ENCODE measurements at regions not wholly inside any gene's neighbourhood (a gene's known extent, or its start where the extent isn't known, plus 50 kb on each side); places are given as distances from the start of the nearest gene placed in this dataset.

- no peak for DNase-seq (ENCODE audit: extremely low spot score)
- H3K36me3 ChIP-seq (ENCODE audit: insufficient read depth): no peaks in the 10 kb centered on the region
- no peak overlapping the region for H3K4me3 ChIP-seq (ENCODE audit: low read depth, low read length)
- H3K27ac ChIP-seq (ENCODE audit: low read depth): no peak overlapping the region
- H3K4me1 ChIP-seq (ENCODE audit: insufficient read depth): no peaks in the 10 kb centered on the region
- WGBS: 80% methylated on average over 5 of the region's 5 CpGs
Observed at GRCh38 chr18:38453880-38454279, 888.3 kb upstream of the CELF4 start.

DNA sequence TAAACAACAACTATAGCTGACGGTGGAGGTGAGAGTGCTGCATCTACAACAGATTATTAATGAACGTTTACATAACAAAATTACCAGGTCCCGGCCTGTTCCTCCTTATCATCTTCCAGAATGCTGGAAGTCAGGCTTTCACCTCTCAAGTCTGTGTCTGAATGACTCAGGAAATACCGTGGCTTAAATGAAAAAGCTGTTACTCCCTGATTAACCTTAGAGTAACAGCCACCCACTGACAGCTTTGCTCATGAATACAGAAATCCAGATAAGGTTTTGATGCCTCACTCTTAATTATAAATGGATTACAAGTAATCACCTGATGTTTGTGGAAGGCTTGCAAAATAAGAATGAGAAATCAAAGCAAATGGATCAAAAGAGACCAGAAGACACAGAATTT is 885.3 kb upstream of the CELF4 start:
- DNase-seq (ENCODE audit: extremely low spot score): no peak
- 34% methylated on average over 4 of the region's 4 CpGs for WGBS
- Histone ChIP-seq H3K27ac (ENCODE audit: low read depth) (no peak overlapping the region), H3K36me3 (ENCODE audit: insufficient read depth) (no peaks in the 10 kb centered on the region), H3K4me1 (ENCODE audit: insufficient read depth) (no peaks in the 10 kb centered on the region), H3K4me3 (ENCODE audit: low read depth, low read length) (no peak overlapping the region)

DNA sequence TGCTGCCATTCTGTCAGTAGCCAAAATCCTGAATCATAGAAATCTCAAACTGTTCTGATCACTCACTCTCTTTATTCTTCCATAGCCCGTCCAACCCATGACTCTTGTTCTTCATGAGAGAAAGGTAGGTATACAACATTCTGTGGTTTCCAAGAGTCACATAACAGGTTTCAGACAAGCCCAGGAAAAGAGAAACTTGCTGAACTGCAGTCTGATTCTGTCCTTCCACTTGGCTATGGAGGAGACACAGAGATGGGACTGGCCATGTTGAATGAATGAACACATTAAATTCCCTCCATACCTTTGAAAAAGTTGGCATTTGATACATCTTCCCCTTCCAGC is 880.2 kb upstream of the CELF4 start:
- H3K27ac ChIP-seq (ENCODE audit: low read depth): no peak overlapping the region
- DNase-seq (ENCODE audit: extremely low spot score): no peak
- no peak overlapping the region for H3K4me3 ChIP-seq (ENCODE audit: low read depth, low read length)
- WGBS: 92% methylated on average over 1 of the region's 1 CpG
- H3K36me3 ChIP-seq (ENCODE audit: insufficient read depth): no peaks in the 10 kb centered on the region
- H3K4me1 ChIP-seq (ENCODE audit: insufficient read depth): no peaks in the 10 kb centered on the region

GRCh38 chr18:38444971-38445803 is 879.6 kb upstream of the CELF4 start:
- no peak overlapping the region for H3K27ac ChIP-seq (ENCODE audit: low read depth)
- no peaks in the 10 kb centered on the region for H3K4me1 ChIP-seq (ENCODE audit: insufficient read depth)
- DNase-seq (ENCODE audit: extremely low spot score): no peak
- 80% methylated on average over 7 of the region's 7 CpGs for WGBS
- H3K36me3 ChIP-seq (ENCODE audit: insufficient read depth): no peaks in the 10 kb centered on the region
- no peak overlapping the region for H3K4me3 ChIP-seq (ENCODE audit: low read depth, low read length)

DNA sequence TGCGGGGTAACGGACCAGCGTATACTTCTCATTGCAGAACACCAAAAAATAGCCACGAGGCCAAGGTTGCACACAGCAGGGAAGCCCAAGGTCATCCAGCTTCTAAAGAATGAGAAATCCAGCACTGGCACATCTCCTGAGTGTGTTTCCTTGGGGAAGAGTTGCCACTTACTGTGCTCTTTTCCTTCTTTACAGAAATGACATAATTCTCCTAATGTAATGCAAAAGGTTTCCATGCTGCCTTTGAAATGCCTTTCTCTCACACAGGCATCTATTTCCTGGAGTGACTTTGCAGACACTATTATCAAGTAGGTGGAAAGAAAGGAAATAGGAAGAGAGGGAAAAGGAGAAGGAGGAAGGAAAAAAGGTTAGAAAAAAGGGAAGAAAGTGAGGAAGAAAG is 862.1 kb upstream of the CELF4 start:
- Histone ChIP-seq H3K36me3 (ENCODE audit: insufficient read depth) (no peaks in the 10 kb centered on the region), H3K4me3 (ENCODE audit: low read depth, low read length) (no peak overlapping the region), H3K4me1 (ENCODE audit: insufficient read depth) (no peaks in the 10 kb centered on the region), H3K27ac (ENCODE audit: low read depth) (no peak overlapping the region)
- no peak for DNase-seq (ENCODE audit: extremely low spot score)
- WGBS: 86% methylated on average over 4 of the region's 4 CpGs

DNA sequence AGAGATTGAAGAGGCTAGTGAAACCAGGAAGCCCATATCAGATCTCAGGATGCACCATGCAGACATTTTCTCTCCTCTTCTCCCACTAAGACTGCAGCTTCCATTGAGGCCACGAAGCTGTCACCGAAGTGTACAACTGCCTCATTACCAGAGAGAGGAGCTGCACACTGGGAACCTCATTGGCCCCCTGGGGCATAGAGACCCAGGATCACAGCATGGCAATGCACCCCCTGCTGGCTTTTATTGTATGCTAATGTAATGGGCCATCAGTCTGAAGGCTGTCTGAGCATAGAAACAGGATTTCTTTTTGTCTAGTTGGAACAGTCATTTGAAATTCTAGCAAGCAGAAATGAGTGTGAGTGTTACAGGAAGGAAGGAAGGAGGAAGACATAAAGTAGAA is 861.6 kb upstream of the CELF4 start:
- no peaks in the 10 kb centered on the region for H3K36me3 ChIP-seq (ENCODE audit: insufficient read depth)
- no peak for DNase-seq (ENCODE audit: extremely low spot score)
- no peak overlapping the region for H3K4me3 ChIP-seq (ENCODE audit: low read depth, low read length)
- H3K27ac ChIP-seq (ENCODE audit: low read depth): no peak overlapping the region
- H3K4me1 ChIP-seq (ENCODE audit: insufficient read depth): no peaks in the 10 kb centered on the region
- 92% methylated on average over 2 of the region's 2 CpGs for WGBS

GRCh38 chr18:38421872-38422615 is 856.4 kb upstream of the CELF4 start:
- Histone ChIP-seq H3K36me3 (ENCODE audit: insufficient read depth) (no peaks in the 10 kb centered on the region), H3K27ac (ENCODE audit: low read depth) (no peak overlapping the region), H3K4me1 (ENCODE audit: insufficient read depth) (no peaks in the 10 kb centered on the region), H3K4me3 (ENCODE audit: low read depth, low read length) (no peak overlapping the region)
- no peak for DNase-seq (ENCODE audit: extremely low spot score)
- 89% methylated on average over 6 of the region's 6 CpGs for WGBS

DNA sequence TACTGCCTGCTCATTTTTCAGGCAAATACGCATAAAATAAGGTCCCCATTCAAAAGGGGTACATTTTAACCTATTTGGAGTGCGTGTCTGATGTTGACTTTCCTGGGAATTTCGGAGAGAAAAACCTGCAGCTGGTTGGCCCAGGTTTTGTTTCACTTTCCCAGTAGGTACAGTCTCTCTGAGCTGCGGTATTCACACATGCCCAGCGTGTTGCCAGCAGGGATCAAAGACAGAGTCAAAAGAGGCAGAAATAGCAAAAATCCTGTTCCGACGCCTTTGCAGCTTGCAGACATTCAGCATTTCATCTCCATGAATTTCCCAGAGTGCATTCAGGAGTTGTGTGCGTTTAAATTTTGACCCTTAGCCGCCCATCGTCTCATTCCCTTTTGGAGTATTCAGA is 855.4 kb upstream of the CELF4 start:
- H3K4me3 ChIP-seq (ENCODE audit: low read depth, low read length): no peak overlapping the region
- no peak for DNase-seq (ENCODE audit: extremely low spot score)
- no peaks in the 10 kb centered on the region for H3K4me1 ChIP-seq (ENCODE audit: insufficient read depth)
- no peak overlapping the region for H3K27ac ChIP-seq (ENCODE audit: low read depth)
- WGBS: 88% methylated on average over 10 of the region's 10 CpGs
- no peaks in the 10 kb centered on the region for H3K36me3 ChIP-seq (ENCODE audit: insufficient read depth)

GRCh38 chr18:38420611-38421010 is 855.0 kb upstream of the CELF4 start:
- DNase-seq (ENCODE audit: extremely low spot score): no peak
- 77% methylated on average over 3 of the region's 3 CpGs for WGBS
- Histone ChIP-seq H3K27ac (ENCODE audit: low read depth) (no peak overlapping the region), H3K4me3 (ENCODE audit: low read depth, low read length) (no peak overlapping the region), H3K36me3 (ENCODE audit: insufficient read depth) (no peaks in the 10 kb centered on the region), H3K4me1 (ENCODE audit: insufficient read depth) (no peaks in the 10 kb centered on the region)

DNA sequence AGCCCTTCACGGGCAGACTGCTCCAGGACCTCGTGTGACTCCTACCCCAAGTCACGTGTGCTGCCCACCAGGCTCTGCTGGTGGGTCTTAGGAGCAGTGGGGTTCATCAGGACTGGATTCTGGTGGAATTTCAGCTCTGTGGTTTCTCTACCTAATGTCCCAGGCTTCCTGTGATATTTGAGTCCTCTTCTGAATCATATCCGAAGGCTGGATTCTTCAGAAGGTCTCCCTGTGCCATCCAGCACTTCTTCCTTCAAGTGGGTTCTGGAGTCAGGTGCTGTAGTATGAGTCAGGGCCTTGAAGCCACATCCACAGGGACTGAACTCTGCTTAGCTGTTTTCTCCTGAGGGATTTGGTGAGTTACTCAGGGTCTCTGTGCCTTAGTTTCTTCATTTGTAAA is 850.2 kb upstream of the CELF4 start:
- H3K4me3 ChIP-seq (ENCODE audit: low read depth, low read length): no peak overlapping the region
- H3K4me1 ChIP-seq (ENCODE audit: insufficient read depth): no peaks in the 10 kb centered on the region
- no peaks in the 10 kb centered on the region for H3K36me3 ChIP-seq (ENCODE audit: insufficient read depth)
- no peak for DNase-seq (ENCODE audit: extremely low spot score)
- no peak overlapping the region for H3K27ac ChIP-seq (ENCODE audit: low read depth)
- 88% methylated on average over 4 of the region's 4 CpGs for WGBS

DNA sequence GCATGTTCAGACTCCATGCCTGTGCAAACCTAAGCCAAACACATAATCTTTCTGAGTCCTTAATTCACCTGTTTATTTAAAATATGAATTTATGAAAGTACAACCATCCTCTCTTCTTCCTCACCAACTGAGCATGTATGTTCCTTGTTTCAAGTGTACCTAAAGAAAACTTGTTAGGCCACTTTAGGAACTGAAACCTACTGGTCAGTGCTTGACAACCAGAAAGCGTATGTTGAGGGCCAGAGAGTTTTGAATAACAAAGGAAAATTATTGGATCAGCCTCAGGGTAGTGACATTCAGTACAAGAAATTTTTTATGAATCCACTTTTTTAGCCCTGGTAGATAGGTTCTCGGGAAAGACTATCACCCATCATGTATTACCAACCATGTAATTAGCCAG is 847.6 kb upstream of the CELF4 start:
- no peaks in the 10 kb centered on the region for H3K36me3 ChIP-seq (ENCODE audit: insufficient read depth)
- 89% methylated on average over 2 of the region's 2 CpGs for WGBS
- H3K27ac ChIP-seq (ENCODE audit: low read depth): no peak overlapping the region
- no peaks in the 10 kb centered on the region for H3K4me1 ChIP-seq (ENCODE audit: insufficient read depth)
- no peak for DNase-seq (ENCODE audit: extremely low spot score)
- no peak overlapping the region for H3K4me3 ChIP-seq (ENCODE audit: low read depth, low read length)

- H3K4me3 ChIP-seq (ENCODE audit: low read depth, low read length): no peak overlapping the region
- H3K36me3 ChIP-seq (ENCODE audit: insufficient read depth): no peaks in the 10 kb centered on the region
- DNase-seq (ENCODE audit: extremely low spot score): no peak
- H3K27ac ChIP-seq (ENCODE audit: low read depth): no peak overlapping the region
- H3K4me1 ChIP-seq (ENCODE audit: insufficient read depth): no peaks in the 10 kb centered on the region
- WGBS: 73% methylated on average over 4 of the region's 4 CpGs
Observed at GRCh38 chr18:38406607-38407006, 841.0 kb upstream of the CELF4 start.

DNA sequence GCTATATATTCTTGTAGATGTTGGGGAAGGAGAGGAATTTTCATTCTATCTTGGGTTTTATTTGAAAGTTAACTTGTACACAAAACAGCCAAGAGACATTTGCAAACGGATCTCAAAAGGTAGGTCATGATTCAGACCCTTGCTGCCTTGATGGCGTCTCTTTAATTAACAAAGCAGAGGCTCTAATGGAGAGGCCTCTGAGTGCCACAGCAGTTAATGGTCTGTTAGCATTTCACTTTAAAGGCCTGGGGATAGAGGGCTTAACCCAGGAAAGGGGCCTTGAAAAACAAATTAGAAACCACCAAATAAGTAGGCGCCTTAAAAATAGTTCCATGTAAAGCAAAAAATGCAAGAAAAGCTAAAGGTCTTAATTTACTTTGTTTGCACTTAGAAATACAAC is 836.9 kb upstream of the CELF4 start:
- 48% methylated on average over 3 of the region's 3 CpGs for WGBS
- DNase-seq (ENCODE audit: extremely low spot score): no peak
- Histone ChIP-seq H3K36me3 (ENCODE audit: insufficient read depth) (no peaks in the 10 kb centered on the region), H3K4me1 (ENCODE audit: insufficient read depth) (no peaks in the 10 kb centered on the region), H3K27ac (ENCODE audit: low read depth) (no peak overlapping the region), H3K4me3 (ENCODE audit: low read depth, low read length) (no peak overlapping the region)

DNA sequence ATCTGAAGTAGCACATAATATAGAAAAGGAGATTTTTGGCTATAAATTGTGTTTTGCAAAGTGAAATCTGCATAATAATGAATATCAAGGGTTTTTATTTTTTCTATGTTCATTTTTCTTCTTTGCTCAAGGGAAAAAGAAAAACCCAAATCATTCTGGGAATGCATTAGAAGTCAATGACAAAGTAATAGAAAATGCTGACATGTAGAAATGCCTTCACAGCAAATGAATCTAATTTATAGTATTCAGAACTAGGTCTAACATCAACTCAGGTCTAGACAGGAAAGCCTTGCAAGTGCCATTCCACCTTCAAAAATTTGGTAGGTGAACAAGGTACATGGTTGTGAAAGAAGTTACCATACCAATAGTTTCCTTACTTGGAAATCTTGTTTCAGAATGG is 831.5 kb upstream of the CELF4 start:
- Histone ChIP-seq H3K36me3 (ENCODE audit: insufficient read depth) (no peaks in the 10 kb centered on the region), H3K27ac (ENCODE audit: low read depth) (no peak overlapping the region), H3K4me1 (ENCODE audit: insufficient read depth) (no peaks in the 10 kb centered on the region), H3K4me3 (ENCODE audit: low read depth, low read length) (no peak overlapping the region)
- no peak for DNase-seq (ENCODE audit: extremely low spot score)
